ENCODE measurements at regions not wholly inside any gene's neighbourhood (a gene's known extent, or its start where the extent isn't known, plus 50 kb on each side); places are given as distances from the start of the nearest gene placed in this dataset.

- TF ChIP-seq EZH2 (IDR thresholded peaks at IDR 0.05; ENCODE audit: low read depth, unreplicated experiment) (no peak), POLR2AphosphoS5 (IDR thresholded peaks at IDR 0.05; ENCODE audit: low read depth) (no peak), ZNF331 (CRISPR knock-in tag; IDR thresholded peaks at IDR 0.05; ENCODE audit: low read depth) (no peak)
- TF ChIP-seq, protein P1, sequence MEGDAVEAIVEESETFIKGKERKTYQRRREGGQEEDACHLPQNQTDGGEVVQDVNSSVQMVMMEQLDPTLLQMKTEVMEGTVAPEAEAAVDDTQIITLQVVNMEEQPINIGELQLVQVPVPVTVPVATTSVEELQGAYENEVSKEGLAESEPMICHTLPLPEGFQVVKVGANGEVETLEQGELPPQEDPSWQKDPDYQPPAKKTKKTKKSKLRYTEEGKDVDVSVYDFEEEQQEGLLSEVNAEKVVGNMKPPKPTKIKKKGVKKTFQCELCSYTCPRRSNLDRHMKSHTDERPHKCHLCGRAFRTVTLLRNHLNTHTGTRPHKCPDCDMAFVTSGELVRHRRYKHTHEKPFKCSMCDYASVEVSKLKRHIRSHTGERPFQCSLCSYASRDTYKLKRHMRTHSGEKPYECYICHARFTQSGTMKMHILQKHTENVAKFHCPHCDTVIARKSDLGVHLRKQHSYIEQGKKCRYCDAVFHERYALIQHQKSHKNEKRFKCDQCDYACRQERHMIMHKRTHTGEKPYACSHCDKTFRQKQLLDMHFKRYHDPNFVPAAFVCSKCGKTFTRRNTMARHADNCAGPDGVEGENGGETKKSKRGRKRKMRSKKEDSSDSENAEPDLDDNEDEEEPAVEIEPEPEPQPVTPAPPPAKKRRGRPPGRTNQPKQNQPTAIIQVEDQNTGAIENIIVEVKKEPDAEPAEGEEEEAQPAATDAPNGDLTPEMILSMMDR (conservative IDR thresholded peaks at IDR 0.05; ENCODE audit: low read depth in 2 of 2) = no peak
- Histone ChIP-seq H3K79me2 (replicated peaks; ENCODE audit: insufficient read depth) (no peaks in the 10 kb centered on the region), H3F3A (replicated peaks; ENCODE audit: low read depth) (no peaks in the 10 kb centered on the region), H3K4me2 (no peak overlapping the region), H3K36me3 (ENCODE audit: insufficient read depth) (no peaks in the 10 kb centered on the region), H3K27ac (ENCODE audit: low read depth) (no peak overlapping the region), H3K4me1 (ENCODE audit: insufficient read depth) (no peaks in the 10 kb centered on the region; the same call in 1 of the 2 replicates), H2AFZ (no peak overlapping the region), H3K9me2 (ENCODE audit: insufficient read depth) (no peaks in the 10 kb centered on the region; the same call in 1 of the 2 replicates), H3K4me3 (no peak overlapping the region), H4K20me1 (replicated peaks; ENCODE audit: insufficient read depth) (no peaks in the 10 kb centered on the region), H3K27me3 (ENCODE audit: insufficient read depth) (no peaks in the 10 kb centered on the region)
- H3K27ac Mint-ChIP-seq = no peak overlapping the region
- H3K4me3 Mint-ChIP-seq = no peak overlapping the region
- DNase-seq (ENCODE audit: low spot score) = no peak
- peaks cover 3% of the 10 kb centered on the region for H3K27me3 Mint-ChIP-seq (ENCODE audit: insufficient read depth, low read depth, poor library complexity)
- H3K36me3 Mint-ChIP-seq (ENCODE audit: low read depth) = no peaks in the 10 kb centered on the region
- H3K9me3 Mint-ChIP-seq = no peaks in the 10 kb centered on the region
- peaks cover 3% of the 10 kb centered on the region; the same call in 1 of the 3 replicates for H3K4me1 Mint-ChIP-seq
- no peak for ATAC-seq
Measured at GRCh38 chr4:58510652-58511051, 1400.5 kb upstream of the IGFBP7 start.

DNA sequence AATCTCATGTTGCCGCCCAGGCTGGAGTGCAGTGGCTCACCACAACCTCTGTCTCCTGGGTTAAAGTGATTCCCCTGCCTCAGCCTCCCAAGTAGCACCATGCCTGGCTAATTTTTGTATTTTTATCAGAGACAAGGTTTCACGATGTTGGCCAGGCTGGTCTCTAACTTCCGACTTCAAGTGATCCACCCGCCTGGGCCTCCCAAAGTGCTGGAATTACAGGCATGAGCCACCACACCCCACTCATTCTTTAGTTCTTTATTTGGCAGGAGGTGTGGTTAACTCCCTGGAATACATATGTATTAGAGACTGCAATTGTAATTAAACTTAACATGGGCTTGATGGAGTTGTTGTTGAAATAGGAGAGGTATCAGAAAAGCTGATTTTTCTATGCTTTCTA, 1396.9 kb upstream of the IGFBP7 start:
- H3K4me3 Mint-ChIP-seq = no peak overlapping the region
- peaks cover 2% of the 10 kb centered on the region; the same call in 1 of the 3 replicates for H3K36me3 Mint-ChIP-seq (ENCODE audit: low read depth)
- H3K9me3 Mint-ChIP-seq = no peaks in the 10 kb centered on the region; the same call in 2 of the 3 replicates
- H3K27ac ChIP-seq (ENCODE audit: low read depth) = no peak overlapping the region
- no peaks in the 10 kb centered on the region for H3K79me2 ChIP-seq (replicated peaks; ENCODE audit: insufficient read depth)
- no peak overlapping the region for H3K27ac Mint-ChIP-seq
- H3K9me2 ChIP-seq (ENCODE audit: insufficient read depth) = no peaks in the 10 kb centered on the region
- H3K4me1 ChIP-seq (ENCODE audit: insufficient read depth) = no peaks in the 10 kb centered on the region
- no peaks in the 10 kb centered on the region for H3K36me3 ChIP-seq (ENCODE audit: insufficient read depth)
- H4K20me1 ChIP-seq (replicated peaks; ENCODE audit: insufficient read depth) = no peaks in the 10 kb centered on the region
- H3K4me1 Mint-ChIP-seq = no peaks in the 10 kb centered on the region
- TF ChIP-seq EZH2 (IDR thresholded peaks at IDR 0.05; ENCODE audit: low read depth, unreplicated experiment) (no peak), ETS1 (IDR thresholded peaks at IDR 0.05) (no peak), EZH2phosphoT487 (IDR thresholded peaks at IDR 0.05; ENCODE audit: unreplicated experiment) (no peak), POLR2AphosphoS5 (IDR thresholded peaks at IDR 0.05; ENCODE audit: low read depth) (no peak), CREB1 (CRISPR knock-in tag; IDR thresholded peaks at IDR 0.05; ENCODE audit: low read depth) (no peak)
- TF ChIP-seq, protein P1 (conservative IDR thresholded peaks at IDR 0.05; ENCODE audit: low read depth in 2 of 2) = no peak
- H3K27me3 ChIP-seq (ENCODE audit: insufficient read depth) = no peaks in the 10 kb centered on the region
- no peaks in the 10 kb centered on the region for H3F3A ChIP-seq (replicated peaks; ENCODE audit: low read depth)
- DNase-seq (ENCODE audit: low spot score) (no peak), ATAC-seq (no peak)
- no peak overlapping the region for H3K4me3 ChIP-seq
- peaks cover 3% of the 10 kb centered on the region for H3K27me3 Mint-ChIP-seq (ENCODE audit: insufficient read depth, low read depth, poor library complexity)
- H2AFZ ChIP-seq = no peak overlapping the region
- no peak overlapping the region for H3K4me2 ChIP-seq

Data from GM23338 (cell line).